ENCODE measurements at regions not wholly inside any gene's neighbourhood (a gene's known extent, or its start where the extent isn't known, plus 50 kb on each side); places are given as distances from the start of the nearest gene placed in this dataset.

GRCh38 chr4:54988655-54989054, 136.7 kb downstream of the KDR start:
- no peak for DNase-seq

GRCh38 chr4:54986095-54986846, 139.1 kb downstream of the KDR start:
- DNase-seq = no peak

DNA sequence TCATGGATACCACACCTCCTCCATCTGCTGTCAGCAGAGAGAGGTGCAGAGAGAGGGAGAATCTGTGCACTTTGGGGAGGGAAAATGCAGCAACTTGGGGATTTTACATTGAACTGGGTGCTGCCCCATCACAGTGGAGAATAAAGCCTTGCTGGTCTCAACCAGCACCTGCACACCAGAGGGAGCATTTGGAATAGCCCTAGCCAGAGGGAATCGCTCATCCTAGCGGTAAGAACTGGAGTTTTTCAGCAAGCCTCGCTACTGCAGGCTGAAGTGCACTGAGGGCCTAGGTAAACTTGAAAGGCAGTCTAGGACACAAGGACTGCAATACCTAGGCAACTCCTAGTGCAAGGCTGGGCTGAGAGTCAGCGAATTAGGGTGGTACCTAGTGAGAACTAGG, 148.7 kb downstream of the KDR start:
- DNase-seq = no peak

- DNase-seq = no peak
Measured at GRCh38 chr4:54976031-54976430, 149.4 kb downstream of the KDR start.

- no peak for DNase-seq
Measured at GRCh38 chr4:54973784-54974183, 151.6 kb downstream of the KDR start.

DNA sequence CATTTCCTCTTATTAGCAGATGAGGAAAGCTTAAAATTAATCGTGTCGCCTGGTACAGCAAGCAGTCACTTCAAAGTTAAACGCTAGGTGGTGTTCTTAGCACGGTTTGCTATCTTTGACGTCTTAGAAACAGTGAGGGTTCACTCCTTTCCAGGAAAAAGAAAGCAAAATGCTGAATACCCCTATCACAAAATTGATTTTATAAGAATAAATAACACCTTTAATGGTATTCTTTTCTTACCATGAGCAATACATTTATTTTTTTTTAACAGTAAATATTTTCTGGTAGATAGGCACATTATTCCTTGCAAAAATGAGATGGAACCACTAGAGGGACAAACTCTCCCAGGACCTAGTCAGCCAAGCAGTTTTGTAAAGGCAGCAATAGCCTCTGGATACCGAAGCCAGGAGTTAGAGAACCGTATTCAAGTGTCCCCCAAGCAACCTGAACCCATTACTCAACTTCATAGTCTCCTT, 153.9 kb downstream of the KDR start:
- no peak for DNase-seq

GRCh38 chr4:54967289-54967688, 158.1 kb downstream of the KDR start:
- no peak for DNase-seq

- no peak for DNase-seq
Measured at GRCh38 chr4:54961357-54961975, 163.9 kb downstream of the KDR start.

DNA sequence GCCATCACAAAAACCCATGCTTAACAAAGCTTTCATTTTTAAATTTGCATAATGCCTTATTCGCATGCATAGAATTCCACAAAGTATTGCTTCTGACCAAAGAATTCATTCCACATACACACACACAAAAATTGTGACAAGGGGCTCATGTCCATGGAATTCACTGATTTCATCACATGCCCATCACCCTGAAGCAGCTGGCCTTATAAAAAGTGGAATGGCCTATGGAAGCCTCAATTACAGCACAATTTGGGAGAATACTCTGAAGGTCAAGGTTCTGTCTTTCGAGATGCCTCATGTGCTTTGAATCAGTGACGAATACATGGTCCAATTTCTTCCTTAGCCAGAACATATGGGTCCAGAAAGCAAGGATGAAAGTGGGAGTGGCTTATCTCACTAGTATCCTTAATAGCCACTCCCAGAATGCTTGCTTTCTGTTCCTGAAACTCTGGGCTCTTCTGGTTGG, 165.7 kb downstream of the KDR start:
- DNase-seq = no peak

GRCh38 chr4:54959131-54959530, 166.3 kb downstream of the KDR start:
- no peak for DNase-seq

GRCh38 chr4:54958236-54958635, 167.2 kb downstream of the KDR start:
- DNase-seq = no peak

- no peak for DNase-seq
Measured at GRCh38 chr4:54954656-54955388, 170.6 kb downstream of the KDR start.

DNA sequence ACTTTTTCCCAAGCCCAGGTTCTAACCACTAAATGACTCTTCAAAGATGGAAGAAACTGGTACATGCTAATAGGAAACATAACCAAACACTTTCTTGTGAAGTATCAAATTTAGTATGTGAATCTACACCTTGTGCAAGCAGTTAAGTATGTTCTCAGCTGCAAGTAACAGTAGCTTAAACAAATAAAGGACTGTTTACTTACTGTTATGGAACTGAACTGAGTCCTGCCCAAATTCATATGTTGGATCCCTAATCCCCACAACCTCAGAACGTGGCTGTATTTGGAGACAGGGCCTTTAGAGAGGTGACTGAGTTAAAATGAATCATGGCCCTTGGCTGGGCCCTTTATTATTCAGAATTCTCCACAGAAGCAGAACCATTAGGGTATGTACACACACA, 178.7 kb downstream of the KDR start:
- no peak for DNase-seq

GRCh38 chr4:54945838-54946237, 179.6 kb downstream of the KDR start:
- DNase-seq = no peak

- DNase-seq = peak; percentile 5
Measured at GRCh38 chr4:54942721-54943120, 182.7 kb downstream of the KDR start.

DNA sequence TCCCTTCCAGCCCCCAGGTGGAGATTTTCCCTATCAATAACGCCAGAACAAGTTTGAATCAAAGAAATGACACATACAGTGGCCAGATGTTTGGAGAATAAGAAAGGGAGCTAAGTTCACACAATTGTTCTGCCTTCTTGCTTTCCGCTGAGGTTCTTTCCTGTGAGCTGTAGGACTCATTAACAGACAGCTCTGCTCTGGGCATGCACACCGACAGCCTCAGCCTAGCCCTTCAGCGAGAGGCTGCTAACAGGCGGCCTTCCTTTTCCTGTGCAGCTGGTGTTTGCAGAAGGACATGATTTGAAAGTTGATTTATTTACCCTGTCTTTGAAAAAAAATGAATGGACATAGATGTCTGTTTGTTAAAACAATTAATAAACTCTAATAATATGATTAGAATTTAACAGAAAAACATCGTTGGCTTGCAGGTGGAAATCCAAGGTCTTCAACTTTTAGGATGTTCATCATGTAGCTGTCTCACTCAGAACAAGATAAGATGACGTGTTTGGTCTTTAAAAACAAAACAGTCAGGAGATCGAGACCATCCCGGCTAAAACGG, 183.3 kb downstream of the KDR start:
- DNase-seq = no peak

DNA sequence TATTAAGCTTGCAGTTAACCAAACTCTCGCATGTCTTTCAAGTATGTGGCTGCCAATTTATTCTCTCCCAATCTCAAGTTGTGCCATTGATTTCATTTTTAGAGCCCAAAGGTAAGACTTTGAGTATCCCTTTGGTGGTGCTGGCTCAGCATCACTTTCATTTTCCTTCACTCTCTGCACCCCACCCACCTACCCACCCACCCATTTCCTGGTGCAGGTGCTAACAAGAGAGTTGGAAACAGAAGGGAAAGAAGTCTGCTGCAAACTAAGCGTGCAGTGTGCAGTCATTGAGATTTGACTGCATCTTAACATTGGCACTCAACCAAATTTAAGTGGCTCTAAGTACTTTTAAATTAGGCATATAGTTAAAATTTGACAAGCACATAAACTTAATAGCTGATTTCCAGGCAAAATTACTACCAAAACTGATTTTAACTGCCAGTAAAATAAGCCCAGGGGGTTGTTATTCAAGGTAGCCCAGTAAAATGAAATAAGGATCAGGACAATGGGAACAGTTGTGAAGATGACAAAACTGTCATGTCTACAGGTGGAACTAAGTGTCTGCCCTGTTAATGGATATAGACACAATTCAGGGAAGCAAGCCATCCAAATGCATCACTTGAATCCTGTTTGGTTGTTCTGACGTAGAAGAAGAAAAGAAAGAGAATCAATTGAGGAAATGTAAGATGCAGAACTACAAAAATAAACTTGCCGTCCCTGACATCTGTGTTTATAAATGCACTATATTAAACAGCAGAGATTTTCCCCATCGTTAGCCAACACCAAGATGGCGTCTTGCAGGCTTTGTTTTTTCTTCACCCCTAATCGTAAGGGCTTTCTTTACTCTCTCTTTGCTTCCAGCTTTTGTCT, 184.2 kb downstream of the KDR start:
- no peak for DNase-seq

DNA sequence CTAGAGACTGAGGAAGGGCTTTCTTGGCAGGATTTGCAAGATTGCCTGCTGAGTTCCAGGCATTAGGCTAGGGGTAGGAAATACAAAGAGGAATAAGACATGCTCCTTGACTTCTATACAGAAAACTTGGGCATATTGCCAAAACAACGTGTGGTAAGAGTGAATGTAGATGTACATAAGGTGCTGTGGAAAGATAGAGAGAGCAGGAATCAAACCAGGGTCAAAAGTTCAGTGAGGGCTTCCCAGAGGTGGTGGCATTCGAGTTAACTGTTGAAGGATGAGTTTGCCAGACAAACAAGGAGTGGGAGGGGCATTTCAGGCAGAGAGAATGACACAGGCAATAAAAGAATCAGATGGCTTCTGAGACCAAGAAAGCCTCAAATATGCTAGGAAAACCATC, 187.9 kb downstream of the KDR start:
- no peak for DNase-seq

DNA sequence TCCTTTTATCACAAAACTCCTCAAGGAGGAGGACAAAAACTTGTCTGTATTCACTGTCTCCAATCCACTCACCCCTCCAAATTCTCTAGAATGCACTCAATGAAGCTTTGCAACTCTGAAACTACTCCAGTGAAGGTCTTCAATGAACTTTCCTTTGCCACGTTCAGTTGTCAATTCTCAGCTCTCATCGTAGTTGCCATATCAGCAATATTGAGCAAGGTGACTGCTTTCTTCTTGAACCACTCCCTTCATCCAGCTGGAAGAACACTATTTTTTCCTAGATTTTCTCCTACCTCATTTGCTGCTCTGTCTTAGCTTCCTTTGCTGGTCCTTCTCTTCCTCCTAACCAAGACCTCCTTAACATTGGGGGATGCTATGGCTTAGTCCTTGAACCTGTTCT, 191.8 kb downstream of the KDR start:
- DNase-seq = no peak

DNA sequence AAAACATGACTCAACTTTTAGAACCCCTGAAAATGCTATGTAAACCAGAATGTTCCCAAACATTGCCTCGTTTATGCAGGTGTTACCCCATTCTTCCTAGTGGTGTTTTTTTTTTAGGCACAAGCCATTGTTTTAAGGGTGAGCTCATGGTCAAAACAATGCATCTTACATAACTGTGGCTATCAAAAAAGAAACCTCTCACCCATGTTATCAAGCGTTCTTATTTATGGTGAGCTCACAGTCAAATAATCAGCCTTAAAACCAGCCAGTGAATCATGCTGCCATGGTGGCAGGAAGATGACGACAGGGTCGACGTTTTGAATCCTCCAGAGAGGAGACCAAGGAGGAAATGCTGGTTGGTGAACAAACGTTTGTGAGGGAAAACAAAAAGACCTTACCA, 195.2 kb downstream of the KDR start:
- no peak for DNase-seq

GRCh38 chr4:54929459-54929858, 195.9 kb downstream of the KDR start:
- DNase-seq = no peak

GRCh38 chr4:54924891-54925290, 200.5 kb downstream of the KDR start:
- no peak for DNase-seq
